ENCODE measurements at regions not wholly inside any gene's neighbourhood (a gene's known extent, or its start where the extent isn't known, plus 50 kb on each side); places are given as distances from the start of the nearest gene placed in this dataset.

- no peak for TF ChIP-seq CTCF (IDR thresholded peaks at IDR 0.05)
- no peak for DNase-seq (ENCODE audit: low spot score in 2 of 2)
- H3K9me3 ChIP-seq, result no peaks in the 10 kb centered on the region
- no peaks in the 10 kb centered on the region for H3K4me1 ChIP-seq
- no peak overlapping the region for H3K27ac ChIP-seq
- H3K4me3 ChIP-seq, result no peak overlapping the region
- no peaks in the 10 kb centered on the region for H3K27me3 ChIP-seq
- intact Hi-C loops (cut with DNase I), result no loop called here
- H3K36me3 ChIP-seq, result no peaks in the 10 kb centered on the region
Measured at GRCh38 chr1:219560856-219561255, 52.0 kb downstream of the ZC3H11B start.

DNA sequence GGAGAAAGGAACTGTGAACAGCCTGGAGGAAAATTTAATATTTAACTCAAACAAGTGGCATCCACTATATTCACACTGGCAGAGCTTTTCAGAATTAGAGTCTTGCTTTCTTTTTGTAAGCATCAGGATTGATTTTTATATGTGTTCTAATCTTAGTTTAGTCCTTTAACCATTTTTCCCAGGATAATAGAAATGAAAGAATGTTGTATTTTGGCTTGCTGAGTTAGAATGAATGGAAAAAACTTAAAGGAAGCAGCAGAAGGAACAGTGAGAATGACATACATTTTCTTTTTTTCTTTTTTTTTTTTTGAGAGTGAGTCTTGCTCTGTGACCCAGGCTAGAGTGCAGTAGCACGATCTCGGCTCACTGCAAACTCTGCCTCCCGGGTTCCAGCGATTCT, 53.0 kb downstream of the ZC3H11B start:
- Histone ChIP-seq H3K9me3 (no peaks in the 10 kb centered on the region), H3K27me3 (no peaks in the 10 kb centered on the region), H3K36me3 (no peaks in the 10 kb centered on the region), H3K27ac (no peak overlapping the region), H3K4me1 (no peaks in the 10 kb centered on the region), H3K4me3 (no peak overlapping the region)
- intact Hi-C loops (cut with DNase I), result no loop called here
- no peak for TF ChIP-seq CTCF (IDR thresholded peaks at IDR 0.05)
- DNase-seq (ENCODE audit: low spot score in 2 of 2), result no peak

DNA sequence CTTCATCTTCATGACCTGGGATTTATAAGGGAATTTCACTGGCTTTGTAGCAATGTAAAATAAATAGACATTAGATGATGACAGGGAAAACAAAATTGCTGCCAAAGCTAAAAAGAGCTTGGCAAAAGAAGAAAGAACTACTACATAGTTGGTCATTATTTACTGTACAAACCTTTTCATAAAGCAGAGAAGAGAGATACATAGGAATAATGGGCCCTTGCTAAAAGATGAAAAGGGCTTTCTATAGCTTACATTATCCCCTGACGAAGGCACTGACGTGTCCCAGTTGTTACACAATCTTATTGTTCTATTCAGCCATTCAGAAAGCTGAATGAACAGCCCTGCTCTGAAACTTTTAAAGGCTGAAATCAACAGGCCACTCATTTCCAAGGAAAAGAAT, 57.1 kb downstream of the ZC3H11B start:
- TF ChIP-seq CTCF (IDR thresholded peaks at IDR 0.05), result no peak
- Histone ChIP-seq H3K4me1 (no peaks in the 10 kb centered on the region), H3K27me3 (no peaks in the 10 kb centered on the region), H3K9me3 (no peaks in the 10 kb centered on the region), H3K27ac (no peak overlapping the region), H3K36me3 (no peaks in the 10 kb centered on the region), H3K4me3 (no peak overlapping the region)
- DNase-seq (ENCODE audit: low spot score in 2 of 2), result no peak
- intact Hi-C loops (cut with DNase I), result no loop called here

DNA sequence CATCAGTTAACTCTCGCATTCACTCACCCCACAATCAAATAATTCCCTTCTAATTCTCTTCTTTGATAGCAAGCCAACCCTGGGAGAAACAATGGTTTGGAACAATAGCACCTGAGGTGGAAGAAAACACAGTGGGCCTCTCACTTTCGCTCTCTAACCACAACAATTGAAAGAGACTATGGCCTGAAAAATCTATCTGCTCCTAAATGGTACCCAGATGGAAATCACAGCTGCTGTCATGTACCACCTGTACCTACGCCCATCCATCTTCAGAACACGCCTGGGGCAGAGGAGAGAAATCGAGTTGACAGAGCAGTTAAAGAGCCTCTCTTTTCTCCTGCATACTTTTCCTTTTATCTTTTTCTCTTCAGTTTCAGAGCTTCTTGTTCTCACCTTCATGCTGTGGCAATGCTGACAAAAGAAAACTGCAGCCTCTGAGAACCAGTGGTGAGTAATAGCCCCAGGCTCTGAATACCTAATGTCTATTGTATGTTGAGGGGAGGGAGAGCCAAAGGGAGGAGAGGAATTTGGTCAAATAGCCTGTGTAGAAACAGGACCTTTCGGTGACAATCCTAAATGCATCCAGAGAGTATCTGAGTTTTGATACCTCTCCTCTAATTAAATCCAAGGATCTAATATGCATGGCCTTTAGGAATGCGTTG, 57.7 kb downstream of the ZC3H11B start:
- intact Hi-C loops (cut with DNase I), result no loop called here

DNA sequence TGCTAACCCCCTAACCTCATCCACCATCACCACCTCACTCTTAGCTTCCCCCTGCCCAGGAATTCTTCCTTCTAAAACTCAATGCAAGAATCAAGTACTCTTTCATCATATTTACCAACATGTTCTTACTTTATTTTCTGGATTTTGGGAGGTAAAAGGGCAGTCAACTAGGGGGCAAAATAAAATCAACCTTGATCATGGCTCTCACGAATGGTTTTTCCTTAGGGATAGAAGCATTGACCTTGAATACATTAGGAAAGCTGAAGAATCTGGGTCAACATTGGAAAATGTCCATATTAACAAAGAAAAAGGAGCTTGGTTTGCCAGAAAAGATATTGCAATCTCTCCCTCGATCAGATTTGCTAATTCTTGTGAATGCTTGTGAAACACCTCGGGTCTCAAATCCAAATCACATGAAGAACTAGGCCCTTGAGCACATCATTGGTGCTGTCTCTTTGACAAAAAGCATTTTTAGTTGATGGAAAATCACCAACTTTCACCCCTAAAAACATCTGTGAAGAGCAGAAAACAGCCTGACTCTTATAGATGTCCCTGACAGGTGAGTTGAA, 58.9 kb downstream of the ZC3H11B start:
- intact Hi-C loops (cut with DNase I), result no loop called here
- Histone ChIP-seq H3K27me3 (no peaks in the 10 kb centered on the region), H3K36me3 (no peaks in the 10 kb centered on the region), H3K27ac (no peak overlapping the region), H3K4me1 (no peaks in the 10 kb centered on the region), H3K4me3 (no peak overlapping the region), H3K9me3 (no peaks in the 10 kb centered on the region)
- TF ChIP-seq CTCF (IDR thresholded peaks at IDR 0.05), result no peak
- DNase-seq (ENCODE audit: low spot score in 2 of 2), result no peak

More for the DNA sequence above, 57.7 kb downstream of the ZC3H11B start:
- H3K27ac ChIP-seq, result no peak overlapping the region
- H3K4me1 ChIP-seq, result no peaks in the 10 kb centered on the region
- no peaks in the 10 kb centered on the region for H3K27me3 ChIP-seq
- TF ChIP-seq CTCF (IDR thresholded peaks at IDR 0.05), result no peak
- H3K9me3 ChIP-seq, result no peaks in the 10 kb centered on the region
- H3K36me3 ChIP-seq, result no peaks in the 10 kb centered on the region
- no peak for DNase-seq (ENCODE audit: low spot score in 2 of 2)
- no peak overlapping the region for H3K4me3 ChIP-seq

Measured in ascending aorta (tissue), 2 donors.